ENCODE measurements at regions not wholly inside any gene's neighbourhood (a gene's known extent, or its start where the extent isn't known, plus 50 kb on each side); places are given as distances from the start of the nearest gene placed in this dataset.

DNA sequence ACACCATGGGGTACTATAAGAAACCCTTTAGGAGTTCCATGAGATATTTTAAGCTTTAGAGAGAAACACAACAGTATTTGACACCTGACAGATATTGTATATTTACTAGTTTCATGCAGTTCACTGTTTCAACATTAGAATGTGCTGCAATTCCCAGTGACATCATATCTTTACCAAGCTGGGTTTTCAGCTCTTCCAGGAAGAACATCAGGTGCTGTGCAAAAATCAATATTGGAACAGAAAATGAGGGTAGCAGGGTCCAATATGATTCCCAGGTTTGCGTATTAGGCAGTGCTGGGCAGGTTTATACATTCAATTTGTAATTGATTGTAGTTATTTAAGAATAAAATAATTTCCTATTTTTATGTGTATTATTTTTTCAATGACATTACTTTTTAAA is 500.0 kb upstream of the EPHA7 start:
- Histone ChIP-seq H3K27ac (no peak overlapping the region), H3K9me3 (no peaks in the 10 kb centered on the region), H3K4me1 (no peaks in the 10 kb centered on the region), H3K27me3 (no peaks in the 10 kb centered on the region), H3K4me3 (no peak overlapping the region), H3K36me3 (ENCODE audit: low read depth, missing control alignments) (no peaks in the 10 kb centered on the region)
- TF ChIP-seq, protein P1, sequence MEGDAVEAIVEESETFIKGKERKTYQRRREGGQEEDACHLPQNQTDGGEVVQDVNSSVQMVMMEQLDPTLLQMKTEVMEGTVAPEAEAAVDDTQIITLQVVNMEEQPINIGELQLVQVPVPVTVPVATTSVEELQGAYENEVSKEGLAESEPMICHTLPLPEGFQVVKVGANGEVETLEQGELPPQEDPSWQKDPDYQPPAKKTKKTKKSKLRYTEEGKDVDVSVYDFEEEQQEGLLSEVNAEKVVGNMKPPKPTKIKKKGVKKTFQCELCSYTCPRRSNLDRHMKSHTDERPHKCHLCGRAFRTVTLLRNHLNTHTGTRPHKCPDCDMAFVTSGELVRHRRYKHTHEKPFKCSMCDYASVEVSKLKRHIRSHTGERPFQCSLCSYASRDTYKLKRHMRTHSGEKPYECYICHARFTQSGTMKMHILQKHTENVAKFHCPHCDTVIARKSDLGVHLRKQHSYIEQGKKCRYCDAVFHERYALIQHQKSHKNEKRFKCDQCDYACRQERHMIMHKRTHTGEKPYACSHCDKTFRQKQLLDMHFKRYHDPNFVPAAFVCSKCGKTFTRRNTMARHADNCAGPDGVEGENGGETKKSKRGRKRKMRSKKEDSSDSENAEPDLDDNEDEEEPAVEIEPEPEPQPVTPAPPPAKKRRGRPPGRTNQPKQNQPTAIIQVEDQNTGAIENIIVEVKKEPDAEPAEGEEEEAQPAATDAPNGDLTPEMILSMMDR (IDR thresholded peaks at IDR 0.05), result no peak
- TF ChIP-seq POLR2A (IDR thresholded peaks at IDR 0.05), result no peak
- WGBS, 2 donors, result 86 to 100% methylated on average over 1 of the region's 1 CpG
- intact Hi-C loops (cut with DNase I; ENCODE audit: low total_unique reads), result no loop called here
- no peak for DNase-seq

DNA sequence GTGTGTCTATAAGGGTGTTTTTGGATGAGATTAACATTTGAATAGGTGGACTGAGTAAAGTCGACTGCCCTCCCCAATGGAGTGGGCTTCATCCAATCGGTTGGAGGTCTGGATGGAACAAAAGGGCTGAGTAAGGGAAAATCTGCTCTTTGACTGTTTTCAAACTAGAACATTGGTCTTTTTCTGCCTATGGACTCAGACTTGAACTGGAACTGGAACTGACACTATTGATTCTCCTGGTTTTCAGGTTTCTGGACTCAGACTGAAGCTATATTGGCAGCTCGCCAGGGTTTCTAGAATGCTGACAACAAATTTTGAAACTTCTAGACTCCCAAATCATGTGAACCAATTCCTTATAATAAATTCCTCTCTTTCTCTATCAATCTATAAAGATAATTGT is 498.9 kb upstream of the EPHA7 start:
- Histone ChIP-seq H3K36me3 (ENCODE audit: low read depth, missing control alignments) (no peaks in the 10 kb centered on the region), H3K9me3 (no peaks in the 10 kb centered on the region), H3K27me3 (no peaks in the 10 kb centered on the region), H3K4me3 (no peak overlapping the region), H3K4me1 (no peaks in the 10 kb centered on the region), H3K27ac (no peak overlapping the region)
- DNase-seq, result no peak
- intact Hi-C loops (cut with DNase I; ENCODE audit: low total_unique reads), result no loop called here
- 89 to 94% methylated on average over 3 of the region's 3 CpGs for WGBS, 2 donors
- TF ChIP-seq, protein P1 (IDR thresholded peaks at IDR 0.05), result no peak
- no peak for TF ChIP-seq POLR2A (IDR thresholded peaks at IDR 0.05)

DNA sequence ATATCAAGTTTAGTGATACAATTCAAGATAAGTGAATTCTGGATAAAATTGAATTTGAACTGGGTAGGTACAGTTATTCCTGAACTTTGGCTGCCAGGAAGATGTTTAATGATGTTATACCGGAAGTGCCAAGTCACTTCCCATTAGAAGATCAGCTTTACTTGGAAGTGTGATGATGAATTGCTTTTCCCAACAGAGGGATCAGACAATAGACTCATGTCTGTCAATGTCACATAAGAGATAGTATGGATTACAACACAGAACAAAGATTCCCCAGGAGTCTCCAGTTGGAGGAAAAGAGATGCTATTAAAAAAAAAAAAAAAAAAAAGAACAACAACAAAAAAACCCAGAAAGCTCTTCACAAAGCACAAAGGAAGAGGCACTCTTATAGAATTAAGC is 497.9 kb upstream of the EPHA7 start:
- no peak overlapping the region for H3K4me3 ChIP-seq
- intact Hi-C loops (cut with DNase I; ENCODE audit: low total_unique reads), result no loop called here
- no peak for DNase-seq
- H3K4me1 ChIP-seq, result no peaks in the 10 kb centered on the region
- H3K9me3 ChIP-seq, result no peaks in the 10 kb centered on the region
- H3K27ac ChIP-seq, result no peak overlapping the region
- 90% methylated on average over 1 of the region's 1 CpG for WGBS, 2 donors
- no peaks in the 10 kb centered on the region for H3K27me3 ChIP-seq
- no peaks in the 10 kb centered on the region for H3K36me3 ChIP-seq (ENCODE audit: low read depth, missing control alignments)
- TF ChIP-seq, protein P1 (IDR thresholded peaks at IDR 0.05), result no peak
- no peak for TF ChIP-seq POLR2A (IDR thresholded peaks at IDR 0.05)

DNA sequence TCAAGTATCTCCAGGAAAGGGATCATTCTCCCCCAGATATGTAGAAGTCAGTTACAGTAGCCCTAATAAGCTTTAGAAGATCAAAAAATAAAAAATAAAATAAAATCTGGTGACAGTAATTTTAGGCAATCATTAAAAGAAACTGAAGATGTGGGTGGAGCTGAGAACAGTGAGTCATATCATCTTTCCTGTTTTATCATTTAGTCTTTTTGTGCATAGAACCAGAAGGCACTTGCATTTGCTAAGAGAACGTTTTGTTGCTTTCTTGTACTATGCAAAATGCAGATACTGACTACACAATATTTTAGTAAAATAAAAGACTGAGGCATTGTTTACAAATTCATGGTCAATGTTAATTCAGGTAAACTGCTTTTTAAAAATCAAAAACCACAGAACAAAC is 497.4 kb upstream of the EPHA7 start:
- Histone ChIP-seq H3K27ac (no peak overlapping the region), H3K9me3 (no peaks in the 10 kb centered on the region), H3K4me1 (no peaks in the 10 kb centered on the region), H3K27me3 (no peaks in the 10 kb centered on the region), H3K4me3 (no peak overlapping the region), H3K36me3 (ENCODE audit: low read depth, missing control alignments) (no peaks in the 10 kb centered on the region)
- TF ChIP-seq POLR2A (IDR thresholded peaks at IDR 0.05), result no peak
- TF ChIP-seq, protein P1 (IDR thresholded peaks at IDR 0.05), result no peak
- 55 to 56% methylated on average over 1 of the region's 1 CpG for WGBS, 2 donors
- intact Hi-C loops (cut with DNase I; ENCODE audit: low total_unique reads), result no loop called here
- DNase-seq, result no peak

DNA sequence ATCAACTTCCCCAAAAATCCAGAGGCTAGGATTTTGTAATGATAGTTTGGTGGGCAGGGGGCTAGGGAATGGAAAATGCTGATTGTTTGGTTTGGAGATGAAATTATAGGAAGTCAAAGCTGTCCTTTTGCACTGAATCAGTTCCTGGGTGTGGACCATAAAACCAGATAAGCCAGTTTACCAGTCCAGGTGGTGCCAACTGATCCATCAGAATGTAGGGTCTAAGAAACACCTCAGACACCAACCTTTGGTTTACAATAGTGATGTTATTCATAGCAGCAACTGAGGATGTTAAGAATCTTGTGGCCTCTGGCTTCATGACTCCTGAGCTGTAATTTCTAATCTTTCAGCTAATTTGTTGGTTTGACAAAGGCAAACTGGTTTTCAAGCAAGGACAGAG is 496.6 kb upstream of the EPHA7 start:
- H3K9me3 ChIP-seq, result no peaks in the 10 kb centered on the region
- H3K36me3 ChIP-seq (ENCODE audit: low read depth, missing control alignments), result no peaks in the 10 kb centered on the region
- no peak overlapping the region for H3K4me3 ChIP-seq
- H3K27me3 ChIP-seq, result no peaks in the 10 kb centered on the region
- TF ChIP-seq POLR2A (IDR thresholded peaks at IDR 0.05), result no peak
- TF ChIP-seq, protein P1 (IDR thresholded peaks at IDR 0.05), result no peak
- intact Hi-C loops (cut with DNase I; ENCODE audit: low total_unique reads), result no loop called here
- no peak overlapping the region for H3K27ac ChIP-seq
- DNase-seq, result no peak
- no peaks in the 10 kb centered on the region for H3K4me1 ChIP-seq
